HepG2 (cell line): ENCODE measurements at regions not wholly inside any gene's neighbourhood (a gene's known extent, or its start where the extent isn't known, plus 50 kb on each side); places are given as distances from the start of the nearest gene placed in this dataset.
"Not testable (repeated sequence)": the region's sequence is repeated elsewhere in the genome, so short reads cannot be mapped to it uniquely, and the experiment has no call there.

ENCODE experiments used
- ATAC-seq: fragments of 200-7000 bp; cut with Tn5 transposase; 3 replicates; pipeline ENCODE4 v1.9.1; 2020; ENCODE audit warnings: mild to moderate bottlenecking, moderate library complexity
- BruUV-seq: library from RNA; stranded (reverse); fragments of 400-500 nt; replicated peaks from 2 replicates; lab custom pipeline; 2021; lab: Mats Ljungman, UMichigan
- CTCF ChIA-PET: fragments of 300-600 bp; formaldehyde crosslinking; extraction: SDS; loops from one replicate; lab custom pipeline; 2021; ENCODE audit warnings: low total read pairs, inconsistent platforms, low intra/inter-chr PET ratio; lab: Yijun Ruan, JAX
- POLR2A ChIA-PET: fragments of 350-600 bp; sonication (Branson Sonifier 250); formaldehyde crosslinking; loops from one replicate; lab custom pipeline; 2020; ENCODE audit warnings: antibody characterized with exemption, inconsistent platforms; lab: Yijun Ruan, JAX
- DNase-seq: peaks from one replicate; pipeline ENCODE4 v3.0.0-alpha.2; 2015; ENCODE audit warnings: low spot score
- FAIRE-seq: peaks from 3 replicates; lab custom pipeline; 2011; peaks lifted over from hg19 to GRCh38; lab: Jason Lieb, UNC
- H2AFZ ChIP-seq: one replicate; pipeline ENCODE4 v1.6.1; 2011; ENCODE audit warnings: low read length, inconsistent platforms
- H3K27ac ChIP-seq: fragments of 300-600 bp; 3 replicates; pipeline ENCODE4 v1.8.0; 2011; ENCODE audit warnings: mixed run types, mild to moderate bottlenecking, mixed read lengths, low read length, inconsistent platforms; ENCODE audit not compliant: insufficient read depth; ENCODE audit errors: extremely low read length
- H3K27me3 ChIP-seq, 2 experiments: fragments of 200-600 bp in 1 of 2; 2 replicates in 1 of 2; 3 replicates in 1 of 2; pipeline versions ENCODE4 v1.6.0 to v1.8.0; 2011; ENCODE audit warnings: low read length in 2 of 2, mild to moderate bottlenecking in 2 of 2, moderate library complexity in 2 of 2, inconsistent platforms in 1 of 2; ENCODE audit not compliant: insufficient read depth in 2 of 2, control insufficient read depth in 1 of 2
- H3K36me3 ChIP-seq, 2 experiments: fragments of 200-600 bp in 1 of 2; replicated peaks in 1 of 2; 2 replicates in 1 of 2; 3 replicates in 1 of 2; pipeline versions ENCODE4 v1.5.1 to v1.8.0; 2011; ENCODE audit warnings: low read length in 2 of 2, inconsistent platforms in 1 of 2; ENCODE audit not compliant: insufficient read depth in 2 of 2, control insufficient read depth in 1 of 2
- H3K4me1 ChIP-seq: 2 replicates; pipeline ENCODE4 v1.5.1; 2012; ENCODE audit warnings: low read length, inconsistent platforms; ENCODE audit not compliant: insufficient read depth
- H3K4me2 ChIP-seq: 2 replicates; pipeline ENCODE4 v1.6.0; 2011; ENCODE audit warnings: low read depth, low read length, inconsistent platforms
- H3K4me3 ChIP-seq, 3 experiments: fragments of 200-600 bp in 1 of 3; sonication (generic), shearing (Covaris generic) in 1 of 3; replicated peaks in 1 of 3; 2 replicates each; pipeline ENCODE4 v1.5.1; 2011 to 2016; ENCODE audit warnings: low read length in 3 of 3, inconsistent platforms in 2 of 3, low read depth in 2 of 3, mild to moderate bottlenecking in 2 of 3, control low read depth in 1 of 3, mixed read lengths in 1 of 3; ENCODE audit not compliant: insufficient read depth in 1 of 3
- H3K79me2 ChIP-seq: one replicate; pipeline ENCODE4 v1.6.1; 2011; ENCODE audit warnings: low read length, inconsistent platforms; ENCODE audit not compliant: insufficient read depth
- H3K9ac ChIP-seq: 2 replicates; pipeline ENCODE4 v1.6.0; 2011; ENCODE audit warnings: mild to moderate bottlenecking, low read depth, low read length, inconsistent platforms; ENCODE audit not compliant: insufficient read depth
- H3K9me3 ChIP-seq: 2 replicates; pipeline ENCODE4 v1.5.1; 2012; ENCODE audit warnings: mild to moderate bottlenecking, low read length
- H4K20me1 ChIP-seq: 2 replicates; pipeline ENCODE4 v1.6.0; 2011; ENCODE audit warnings: inconsistent platforms, mild to moderate bottlenecking, low read length, moderate library complexity; ENCODE audit not compliant: insufficient read depth
- AHDC1 ChIP-seq: sonication (generic); formaldehyde crosslinking; IDR thresholded peaks from 2 replicates; pipeline ENCODE4 v1.5.1; 2020; ENCODE audit warnings: mild to moderate bottlenecking, missing genetic modification reagents, borderline replicate concordance
- ATF4 ChIP-seq, 2 experiments: fragments of 450-650 bp in 1 of 2; sonication (generic) in 1 of 2; formaldehyde crosslinking; IDR thresholded peaks; 2 replicates each; pipeline versions ENCODE4 v1.5.0 to v1.8.0; 2020 to 2022; ENCODE audit warnings: mild to moderate bottlenecking in 1 of 2, missing genetic modification reagents in 1 of 2
- TARDBP ChIP-seq: sonication (generic); formaldehyde crosslinking; IDR thresholded peaks from 2 replicates; pipeline ENCODE4 v1.8.0; 2022; ENCODE audit warnings: mild to moderate bottlenecking, missing genetic modification reagents
- TBL1XR1 ChIP-seq: fragments of 150-350 bp; IDR thresholded peaks from 2 replicates; pipeline ENCODE4 v1.6.1; 2014; ENCODE audit warnings: borderline replicate concordance, low read length; ENCODE audit not compliant: partially characterized antibody
- TFDP2 ChIP-seq: sonication (generic); formaldehyde crosslinking; IDR thresholded peaks from 2 replicates; pipeline ENCODE4 v1.4.0; 2020; ENCODE audit warnings: missing genetic modification reagents
- ZNF746 ChIP-seq: sonication (generic); formaldehyde crosslinking; IDR thresholded peaks from 2 replicates; pipeline ENCODE4 v1.8.0; 2022; ENCODE audit warnings: mild to moderate bottlenecking, missing genetic modification reagents
- WGBS: methylation state at CpG from one replicate; pipeline ENCODE4 v1.1.6; 2017; ENCODE audit warnings: low lambda C conversion rate; 5-methylcytosine and 5-hydroxymethylcytosine counted together
- in situ Hi-C: cut with HindIII; loops from 2 replicates; pipeline ENCODE4 v1.10.0; 2017; ENCODE audit warnings: low pct_unique_long_range_greater_than_20kb; ENCODE audit not compliant: extremely low pct_ligation_motif_present
- intact Hi-C: fragments of 100-400 bp; cut with micrococcal nuclease; formaldehyde crosslinking; loops from one replicate; pipeline ENCODE4 v1.10.0; 2022; ENCODE audit not compliant: unreplicated experiment

- BruUV-seq = no TSS peak
- Histone ChIP-seq H3K9me3 (no peaks in the 10 kb centered on the region), H4K20me1 (no peaks in the 10 kb centered on the region), H3K4me2 (no peak overlapping the region), H3K27me3 (no peaks in the 10 kb centered on the region), H3K4me3 (no peak overlapping the region), H3K27ac (no peak overlapping the region), H2AFZ (no peak overlapping the region), H3K36me3 (no peaks in the 10 kb centered on the region), H3K4me1 (no peaks in the 10 kb centered on the region), H3K9ac (no peak overlapping the region), H3K79me2 (no peaks in the 10 kb centered on the region)
- POLR2A ChIA-PET = no interaction called here
- DNase-seq (no peak), ATAC-seq (no peak), FAIRE-seq (no peak)
- 1% methylated on average over 3 of the region's 3 CpGs for WGBS
- CTCF ChIA-PET = no interaction called here
- in situ Hi-C loops = no loop called here
- TF ChIP-seq TFDP2 (CRISPR knock-in tag) = no peak
- no peak for TF ChIP-seq TARDBP (CRISPR knock-in tag)
- no peak for TF ChIP-seq TBL1XR1
- TF ChIP-seq ATF4 (CRISPR knock-in tag; IDR thresholded peaks at IDR 0.05) = no peak
- no peak for TF ChIP-seq AHDC1
- TF ChIP-seq ZNF746 (CRISPR knock-in tag) = no peak
- intact Hi-C loops = no loop called here
These were observed 144.9 kb upstream of the MAGI2 start for GRCh38 chr7:79598351-79598750.

GRCh38 chr7:79594671-79595070 lies 141.2 kb upstream of the MAGI2 start:
- 11% methylated on average over 5 of the region's 5 CpGs for WGBS
- H3K4me3 ChIP-seq, POLR2A ChIA-PET, H3K79me2 ChIP-seq, in situ Hi-C loops, ATAC-seq, H3K4me1 ChIP-seq, H3K9ac ChIP-seq, H3K4me2 ChIP-seq, H2AFZ ChIP-seq, CTCF ChIA-PET, H4K20me1 ChIP-seq, H3K9me3 ChIP-seq, FAIRE-seq, H3K27ac ChIP-seq, H3K36me3 ChIP-seq, BruUV-seq, H3K27me3 ChIP-seq, DNase-seq, intact Hi-C loops: not testable (repeated sequence)
